Prostate gland (tissue), 2 donors: ENCODE measurements at regions not wholly inside any gene's neighbourhood (a gene's known extent, or its start where the extent isn't known, plus 50 kb on each side); places are given as distances from the start of the nearest gene placed in this dataset.

ENCODE experiments used
- DNase-seq: peaks from one replicate; pipeline ENCODE4 v3.0.0-alpha.2; 2019; ENCODE audit warnings: low spot score
- H3K27ac ChIP-seq, 2 donors: fragments of 200-600 bp; sonication (generic); 2 replicates each; pipeline ENCODE4 v1.5.1; 2017 to 2019
- H3K27me3 ChIP-seq: fragments of 200-600 bp; sonication (generic); replicated peaks from 2 replicates; pipeline ENCODE4 v1.5.1; 2019; ENCODE audit not compliant: insufficient read depth
- H3K36me3 ChIP-seq, 2 donors: fragments of 200-600 bp; sonication (generic); 1 replicate in 1 of 2; 2 replicates in 1 of 2; pipeline versions ENCODE4 v1.5.1 to v1.8.1; 2017 to 2019
- H3K4me1 ChIP-seq: fragments of 200-600 bp; sonication (generic); replicated peaks from 2 replicates; pipeline ENCODE4 v1.5.1; 2019
- H3K4me3 ChIP-seq, 2 donors: fragments of 200-600 bp; sonication (generic); 2 replicates each; pipeline ENCODE4 v1.5.1; 2017 to 2019
- H3K9me3 ChIP-seq: fragments of 200-600 bp; sonication (generic); 2 replicates; pipeline ENCODE4 v1.5.1; 2017
- POLR2A ChIP-seq: fragments of 450-650 bp; IDR thresholded peaks from one replicate; pipeline ENCODE4 v1.6.1; 2016; ENCODE audit warnings: antibody characterized with exemption, mild to moderate bottlenecking
- POLR2AphosphoS5 ChIP-seq: sonication (generic); formaldehyde crosslinking; IDR thresholded peaks from one replicate; pipeline ENCODE4 v1.6.1; 2017; ENCODE audit warnings: antibody characterized with exemption
- WGBS: methylation state at CpG from one replicate; pipeline ENCODE4 v1.1.5; 2018; 5-methylcytosine and 5-hydroxymethylcytosine counted together
- intact Hi-C: fragments of 100-400 bp; cut with DNase I; formaldehyde crosslinking; loops from one replicate; pipeline ENCODE4 v1.14.2; 2022
- TF ChIP-seq, protein P1 (sequence below), 4 experiments: fragments of 200-600 bp in 2 of 4; fragments of 450-650 bp in 2 of 4; sonication (generic) in 2 of 4; IDR thresholded peaks; 1 replicate in 3 of 4; 2 replicates in 1 of 4; pipeline ENCODE4 v1.5.1; 2016 to 2019; ENCODE audit warnings: antibody characterized with exemption in 4 of 4, mild to moderate bottlenecking in 2 of 4, moderate library complexity in 2 of 4

DNA sequence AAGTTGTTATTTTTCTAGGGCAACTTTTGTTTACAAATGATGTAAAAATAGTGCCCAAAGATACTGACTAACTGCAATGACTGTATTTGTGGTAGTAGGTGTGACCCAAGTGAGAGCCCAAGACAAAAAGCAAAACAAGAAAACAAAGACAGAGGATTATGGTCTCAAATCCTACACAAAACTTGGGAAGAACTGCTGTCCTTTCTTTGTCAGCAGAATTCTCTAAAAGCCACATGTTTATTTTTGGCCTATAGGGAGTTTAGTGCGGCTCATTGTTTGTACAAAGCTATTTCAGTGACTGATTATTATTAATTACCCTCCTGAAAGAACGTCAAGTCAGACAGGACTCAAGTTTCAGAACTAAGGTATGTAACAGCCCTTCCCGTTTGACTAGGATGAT is 509.2 kb upstream of the SLC35B3 start:
- 23% methylated on average over 3 of the region's 3 CpGs for WGBS

DNA sequence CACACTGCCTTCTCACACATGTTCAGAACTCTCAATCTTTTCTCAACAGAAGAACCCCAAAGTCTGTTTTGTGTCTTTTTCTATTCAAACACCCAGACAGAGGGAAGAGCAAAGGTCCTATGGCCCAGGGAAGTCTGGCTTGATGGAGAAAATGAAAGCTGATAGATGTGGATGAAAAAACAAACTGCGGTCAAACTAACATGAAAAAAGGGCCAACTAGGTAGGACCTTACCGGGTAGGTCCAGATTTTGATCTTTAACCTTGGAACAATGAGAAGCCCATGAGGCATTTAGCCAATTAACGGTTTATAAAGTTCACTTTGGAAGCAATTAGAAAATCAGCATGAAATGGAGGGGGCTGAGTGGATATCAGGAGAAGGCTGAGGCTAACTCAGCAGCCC is 507.7 kb upstream of the SLC35B3 start:
- DNase-seq = no peak
- Histone ChIP-seq H3K4me3 (no peak overlapping the region), H3K36me3 (no peaks in the 10 kb centered on the region), H3K4me1 (no peaks in the 10 kb centered on the region), H3K27me3 (no peaks in the 10 kb centered on the region), H3K27ac (no peak overlapping the region), H3K9me3 (no peaks in the 10 kb centered on the region)
- intact Hi-C loops = no loop called here
- 85% methylated on average over 3 of the region's 3 CpGs for WGBS
- TF ChIP-seq POLR2AphosphoS5 (no peak), POLR2A (no peak)
- TF ChIP-seq, protein P1, sequence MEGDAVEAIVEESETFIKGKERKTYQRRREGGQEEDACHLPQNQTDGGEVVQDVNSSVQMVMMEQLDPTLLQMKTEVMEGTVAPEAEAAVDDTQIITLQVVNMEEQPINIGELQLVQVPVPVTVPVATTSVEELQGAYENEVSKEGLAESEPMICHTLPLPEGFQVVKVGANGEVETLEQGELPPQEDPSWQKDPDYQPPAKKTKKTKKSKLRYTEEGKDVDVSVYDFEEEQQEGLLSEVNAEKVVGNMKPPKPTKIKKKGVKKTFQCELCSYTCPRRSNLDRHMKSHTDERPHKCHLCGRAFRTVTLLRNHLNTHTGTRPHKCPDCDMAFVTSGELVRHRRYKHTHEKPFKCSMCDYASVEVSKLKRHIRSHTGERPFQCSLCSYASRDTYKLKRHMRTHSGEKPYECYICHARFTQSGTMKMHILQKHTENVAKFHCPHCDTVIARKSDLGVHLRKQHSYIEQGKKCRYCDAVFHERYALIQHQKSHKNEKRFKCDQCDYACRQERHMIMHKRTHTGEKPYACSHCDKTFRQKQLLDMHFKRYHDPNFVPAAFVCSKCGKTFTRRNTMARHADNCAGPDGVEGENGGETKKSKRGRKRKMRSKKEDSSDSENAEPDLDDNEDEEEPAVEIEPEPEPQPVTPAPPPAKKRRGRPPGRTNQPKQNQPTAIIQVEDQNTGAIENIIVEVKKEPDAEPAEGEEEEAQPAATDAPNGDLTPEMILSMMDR (IDR thresholded peaks at IDR 0.05) = no peak

More for the DNA sequence above, 509.2 kb upstream of the SLC35B3 start:
- no peak for DNase-seq
- Histone ChIP-seq H3K9me3 (no peaks in the 10 kb centered on the region), H3K4me3 (no peak overlapping the region), H3K4me1 (no peaks in the 10 kb centered on the region), H3K27me3 (no peaks in the 10 kb centered on the region), H3K36me3 (no peaks in the 10 kb centered on the region), H3K27ac (no peak overlapping the region)
- TF ChIP-seq POLR2A (no peak), POLR2AphosphoS5 (no peak)
- TF ChIP-seq, protein P1 (IDR thresholded peaks at IDR 0.05) = no peak
- intact Hi-C loops = no loop called here

GRCh38 chr6:8941577-8941976 is 506.2 kb upstream of the SLC35B3 start:
- 32% methylated on average over 2 of the region's 2 CpGs for WGBS
- no peak overlapping the region for H3K4me3 ChIP-seq
- no peaks in the 10 kb centered on the region for H3K27me3 ChIP-seq
- TF ChIP-seq POLR2A = no peak
- TF ChIP-seq, protein P1 (IDR thresholded peaks at IDR 0.05) = no peak
- no peak for TF ChIP-seq POLR2AphosphoS5
- no peaks in the 10 kb centered on the region for H3K36me3 ChIP-seq
- H3K27ac ChIP-seq = no peak overlapping the region
- H3K4me1 ChIP-seq = no peaks in the 10 kb centered on the region
- DNase-seq = no peak
- intact Hi-C loops = no loop called here
- H3K9me3 ChIP-seq = no peaks in the 10 kb centered on the region

DNA sequence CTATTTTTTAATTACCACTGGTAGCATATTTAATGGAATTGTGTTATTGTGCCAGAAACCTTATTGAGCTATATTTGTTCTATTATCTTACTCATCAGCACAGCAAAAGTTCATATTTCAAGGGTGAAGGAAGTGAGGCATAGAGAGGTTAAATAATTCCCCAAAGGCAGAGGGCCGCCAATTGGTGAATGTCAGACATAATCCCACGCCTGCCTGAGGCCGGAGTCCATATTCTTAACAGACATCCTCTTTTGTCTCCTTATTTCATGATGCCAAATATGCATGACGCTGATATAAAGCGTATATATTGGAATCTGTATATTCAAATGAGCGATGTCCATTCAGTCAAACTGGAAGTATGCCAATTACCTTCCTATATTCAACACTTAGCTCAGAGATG is 505.0 kb upstream of the SLC35B3 start:
- Histone ChIP-seq H3K9me3 (no peaks in the 10 kb centered on the region), H3K27me3 (no peaks in the 10 kb centered on the region), H3K4me3 (no peak overlapping the region), H3K27ac (no peak overlapping the region), H3K4me1 (no peaks in the 10 kb centered on the region), H3K36me3 (no peaks in the 10 kb centered on the region)
- no peak for TF ChIP-seq POLR2AphosphoS5
- TF ChIP-seq POLR2A = no peak
- TF ChIP-seq, protein P1 (IDR thresholded peaks at IDR 0.05) = no peak
- intact Hi-C loops = no loop called here
- DNase-seq = no peak
- WGBS = 83% methylated on average over 6 of the region's 6 CpGs

DNA sequence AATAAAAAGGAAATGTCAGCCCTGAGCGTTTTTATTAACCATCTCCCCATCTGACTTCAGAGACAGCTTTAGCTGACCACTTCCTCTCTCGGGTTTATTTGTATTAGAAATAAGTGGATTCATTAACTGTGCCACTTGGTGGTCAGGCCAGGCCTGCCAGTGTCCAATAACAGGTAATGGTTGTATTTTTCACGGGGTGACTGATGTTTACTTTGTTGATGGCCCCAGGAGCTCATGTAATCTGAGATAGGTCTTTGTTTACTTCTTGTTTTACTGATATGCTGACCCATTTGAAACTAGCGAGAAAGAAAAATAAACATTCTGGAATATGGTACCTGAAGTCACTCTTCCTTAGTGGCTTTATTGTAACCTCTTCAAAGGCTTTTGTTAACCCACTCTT is 504.3 kb upstream of the SLC35B3 start:
- Histone ChIP-seq H3K27me3 (no peaks in the 10 kb centered on the region), H3K4me1 (no peaks in the 10 kb centered on the region), H3K36me3 (no peaks in the 10 kb centered on the region), H3K4me3 (no peak overlapping the region), H3K9me3 (no peaks in the 10 kb centered on the region), H3K27ac (no peak overlapping the region)
- TF ChIP-seq, protein P1 (IDR thresholded peaks at IDR 0.05) = no peak
- TF ChIP-seq POLR2AphosphoS5 = no peak
- TF ChIP-seq POLR2A = no peak
- DNase-seq = no peak
- WGBS = 26% methylated on average over 4 of the region's 4 CpGs
- intact Hi-C loops = no loop called here
